Brain microvascular endothelial cell (primary cell): ENCODE measurements at regions not wholly inside any gene's neighbourhood (a gene's known extent, or its start where the extent isn't known, plus 50 kb on each side); places are given as distances from the start of the nearest gene placed in this dataset.

Experiments
- DNase-seq: peaks from one replicate; pipeline ENCODE4 v3.0.0-alpha.2; 2020
- H3K27ac ChIP-seq: fragments of 250-450 bp; sonication (Bioruptor Pico); 2 replicates; pipeline ENCODE4 v1.5.1; 2020; ENCODE audit warnings: mild to moderate bottlenecking, moderate library complexity
- H3K27me3 ChIP-seq: fragments of 250-450 bp; sonication (Bioruptor Pico); replicated peaks from 2 replicates; pipeline ENCODE4 v1.5.1; 2020; ENCODE audit warnings: mild to moderate bottlenecking
- H3K36me3 ChIP-seq: fragments of 250-450 bp; sonication (Bioruptor Pico); replicated peaks from 2 replicates; pipeline ENCODE4 v1.5.1; 2020; ENCODE audit warnings: mild to moderate bottlenecking
- H3K4me3 ChIP-seq: 2 replicates; pipeline ENCODE4 v1.5.1; 2011; ENCODE audit warnings: low read depth, mild to moderate bottlenecking, control low read depth, low read length, moderate library complexity
- CTCF ChIP-seq: IDR thresholded peaks from 2 replicates; pipeline ENCODE4 v1.5.1; 2011; ENCODE audit warnings: low read depth, mild to moderate bottlenecking, moderate library complexity, low read length, control low read depth, inconsistent platforms; ENCODE audit errors: missing control alignments
- in situ Hi-C: cut with HindIII; loops from 2 replicates; pipeline ENCODE4 v1.10.0; 2017; ENCODE audit warnings: low sequenced_read_pairs, low pct_ligation_motif_present

GRCh38 chrX:93422693-93423092 lies 250.7 kb downstream of the NAP1L3 start:
- no peak overlapping the region for H3K27ac ChIP-seq
- H3K36me3 ChIP-seq: no peaks in the 10 kb centered on the region
- no peak for DNase-seq
- H3K27me3 ChIP-seq: no peaks in the 10 kb centered on the region
- no peak overlapping the region for H3K4me3 ChIP-seq
- in situ Hi-C loops: no loop called here
- peak; percentile 44 for TF ChIP-seq CTCF

- Histone ChIP-seq H3K27me3 (no peaks in the 10 kb centered on the region), H3K36me3 (no peaks in the 10 kb centered on the region), H3K27ac (no peak overlapping the region), H3K4me3 (no peak overlapping the region)
- TF ChIP-seq CTCF: no peak
- no peak for DNase-seq
- in situ Hi-C loops: no loop called here
Observed at GRCh38 chrX:93420525-93421082, 252.8 kb downstream of the NAP1L3 start.

GRCh38 chrX:93420090-93420489 lies 253.3 kb downstream of the NAP1L3 start:
- Histone ChIP-seq H3K4me3 (no peak overlapping the region), H3K27ac (no peak overlapping the region), H3K36me3 (no peaks in the 10 kb centered on the region), H3K27me3 (no peaks in the 10 kb centered on the region)
- TF ChIP-seq CTCF: no peak
- no peak for DNase-seq
- in situ Hi-C loops: no loop called here

GRCh38 chrX:93419642-93420041 lies 253.7 kb downstream of the NAP1L3 start:
- no peak overlapping the region for H3K27ac ChIP-seq
- in situ Hi-C loops: no loop called here
- H3K4me3 ChIP-seq: no peak overlapping the region
- DNase-seq: no peak
- no peaks in the 10 kb centered on the region for H3K27me3 ChIP-seq
- TF ChIP-seq CTCF: no peak
- H3K36me3 ChIP-seq: no peaks in the 10 kb centered on the region

- H3K36me3 ChIP-seq: no peaks in the 10 kb centered on the region
- DNase-seq: no peak
- H3K4me3 ChIP-seq: no peak overlapping the region
- no peak overlapping the region for H3K27ac ChIP-seq
- in situ Hi-C loops: no loop called here
- no peak for TF ChIP-seq CTCF
- H3K27me3 ChIP-seq: no peaks in the 10 kb centered on the region
Observed at GRCh38 chrX:93404121-93404520, 269.3 kb downstream of the NAP1L3 start.

GRCh38 chrX:93354651-93355050 lies 318.7 kb downstream of the NAP1L3 start:
- Histone ChIP-seq H3K4me3 (no peak overlapping the region), H3K27ac (no peak overlapping the region), H3K36me3 (no peaks in the 10 kb centered on the region), H3K27me3 (no peaks in the 10 kb centered on the region)
- TF ChIP-seq CTCF: no peak
- in situ Hi-C loops: no loop called here
- DNase-seq: no peak
